SK-N-SH (cell line): ENCODE measurements at regions not wholly inside any gene's neighbourhood (a gene's known extent, or its start where the extent isn't known, plus 50 kb on each side); places are given as distances from the start of the nearest gene placed in this dataset.

ENCODE experiments used
- EP300 ChIP-seq, 2 experiments: IDR thresholded peaks; 2 replicates each; pipeline versions ENCODE4 v1.4.0 to v1.6.1; 2012; ENCODE audit warnings: borderline replicate concordance in 1 of 2, low read depth in 1 of 2, low read length in 1 of 2
- JUND ChIP-seq: IDR thresholded peaks from 2 replicates; pipeline ENCODE4 v1.4.0; 2012
- POLR2AphosphoS5 ChIP-seq: IDR thresholded peaks from 2 replicates; pipeline ENCODE4 v1.6.1; 2012; ENCODE audit warnings: low read depth, low read length
- SMC3 ChIP-seq: IDR thresholded peaks from 2 replicates; pipeline ENCODE4 v1.6.1; 2012; ENCODE audit warnings: low read depth, low read length, improper control_type of control experiment

DNA sequence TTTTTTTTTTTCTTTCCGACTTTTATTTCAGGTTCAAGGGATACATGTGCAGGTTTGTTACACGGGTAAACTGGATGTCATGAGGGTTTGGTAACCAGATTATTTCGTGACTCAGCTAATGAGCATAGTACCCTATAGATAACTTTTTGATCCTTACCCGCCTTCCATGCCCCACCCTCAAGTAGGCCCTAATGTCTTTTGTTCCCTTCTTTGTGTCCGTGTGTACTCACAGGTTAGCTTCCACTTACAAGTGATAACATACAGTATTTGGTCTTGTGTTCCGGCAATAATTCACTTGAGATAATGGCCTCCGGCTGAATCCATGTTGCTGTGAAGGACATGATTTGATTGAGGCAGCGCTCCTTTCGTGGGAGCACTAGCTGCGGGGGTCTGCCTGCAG, 402.8 kb upstream of the SGO1 start:
- TF ChIP-seq EP300 (IDR thresholded peaks at IDR 0.05; ENCODE audit: borderline replicate concordance in 1 of 2, low read depth in 1 of 2, low read length in 1 of 2): no peak
- no peak for TF ChIP-seq SMC3
- TF ChIP-seq JUND: no peak
- no peak for TF ChIP-seq POLR2AphosphoS5
